ENCODE measurements at regions not wholly inside any gene's neighbourhood (a gene's known extent, or its start where the extent isn't known, plus 50 kb on each side); places are given as distances from the start of the nearest gene placed in this dataset.

DNA sequence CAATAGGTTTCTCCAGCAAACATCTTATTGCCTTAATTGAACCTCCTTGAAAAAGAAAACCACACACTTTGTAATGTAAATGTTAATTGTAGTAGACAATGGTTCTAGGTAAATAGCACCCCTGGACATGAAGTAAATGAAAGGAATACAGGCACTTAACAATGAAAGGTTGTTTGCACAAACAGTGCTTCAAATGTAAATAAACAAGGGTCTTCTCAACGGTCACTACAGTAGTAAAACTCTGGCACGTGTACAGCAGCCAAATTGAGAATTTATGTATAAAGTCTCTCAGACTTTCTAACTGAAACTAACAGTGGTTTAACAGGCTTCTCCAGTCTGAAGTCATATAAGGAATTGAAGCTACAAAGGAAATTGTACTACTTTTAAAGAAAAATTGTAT, 218.3 kb downstream of the MEF2C start (continued):
- TF ChIP-seq, protein P1, sequence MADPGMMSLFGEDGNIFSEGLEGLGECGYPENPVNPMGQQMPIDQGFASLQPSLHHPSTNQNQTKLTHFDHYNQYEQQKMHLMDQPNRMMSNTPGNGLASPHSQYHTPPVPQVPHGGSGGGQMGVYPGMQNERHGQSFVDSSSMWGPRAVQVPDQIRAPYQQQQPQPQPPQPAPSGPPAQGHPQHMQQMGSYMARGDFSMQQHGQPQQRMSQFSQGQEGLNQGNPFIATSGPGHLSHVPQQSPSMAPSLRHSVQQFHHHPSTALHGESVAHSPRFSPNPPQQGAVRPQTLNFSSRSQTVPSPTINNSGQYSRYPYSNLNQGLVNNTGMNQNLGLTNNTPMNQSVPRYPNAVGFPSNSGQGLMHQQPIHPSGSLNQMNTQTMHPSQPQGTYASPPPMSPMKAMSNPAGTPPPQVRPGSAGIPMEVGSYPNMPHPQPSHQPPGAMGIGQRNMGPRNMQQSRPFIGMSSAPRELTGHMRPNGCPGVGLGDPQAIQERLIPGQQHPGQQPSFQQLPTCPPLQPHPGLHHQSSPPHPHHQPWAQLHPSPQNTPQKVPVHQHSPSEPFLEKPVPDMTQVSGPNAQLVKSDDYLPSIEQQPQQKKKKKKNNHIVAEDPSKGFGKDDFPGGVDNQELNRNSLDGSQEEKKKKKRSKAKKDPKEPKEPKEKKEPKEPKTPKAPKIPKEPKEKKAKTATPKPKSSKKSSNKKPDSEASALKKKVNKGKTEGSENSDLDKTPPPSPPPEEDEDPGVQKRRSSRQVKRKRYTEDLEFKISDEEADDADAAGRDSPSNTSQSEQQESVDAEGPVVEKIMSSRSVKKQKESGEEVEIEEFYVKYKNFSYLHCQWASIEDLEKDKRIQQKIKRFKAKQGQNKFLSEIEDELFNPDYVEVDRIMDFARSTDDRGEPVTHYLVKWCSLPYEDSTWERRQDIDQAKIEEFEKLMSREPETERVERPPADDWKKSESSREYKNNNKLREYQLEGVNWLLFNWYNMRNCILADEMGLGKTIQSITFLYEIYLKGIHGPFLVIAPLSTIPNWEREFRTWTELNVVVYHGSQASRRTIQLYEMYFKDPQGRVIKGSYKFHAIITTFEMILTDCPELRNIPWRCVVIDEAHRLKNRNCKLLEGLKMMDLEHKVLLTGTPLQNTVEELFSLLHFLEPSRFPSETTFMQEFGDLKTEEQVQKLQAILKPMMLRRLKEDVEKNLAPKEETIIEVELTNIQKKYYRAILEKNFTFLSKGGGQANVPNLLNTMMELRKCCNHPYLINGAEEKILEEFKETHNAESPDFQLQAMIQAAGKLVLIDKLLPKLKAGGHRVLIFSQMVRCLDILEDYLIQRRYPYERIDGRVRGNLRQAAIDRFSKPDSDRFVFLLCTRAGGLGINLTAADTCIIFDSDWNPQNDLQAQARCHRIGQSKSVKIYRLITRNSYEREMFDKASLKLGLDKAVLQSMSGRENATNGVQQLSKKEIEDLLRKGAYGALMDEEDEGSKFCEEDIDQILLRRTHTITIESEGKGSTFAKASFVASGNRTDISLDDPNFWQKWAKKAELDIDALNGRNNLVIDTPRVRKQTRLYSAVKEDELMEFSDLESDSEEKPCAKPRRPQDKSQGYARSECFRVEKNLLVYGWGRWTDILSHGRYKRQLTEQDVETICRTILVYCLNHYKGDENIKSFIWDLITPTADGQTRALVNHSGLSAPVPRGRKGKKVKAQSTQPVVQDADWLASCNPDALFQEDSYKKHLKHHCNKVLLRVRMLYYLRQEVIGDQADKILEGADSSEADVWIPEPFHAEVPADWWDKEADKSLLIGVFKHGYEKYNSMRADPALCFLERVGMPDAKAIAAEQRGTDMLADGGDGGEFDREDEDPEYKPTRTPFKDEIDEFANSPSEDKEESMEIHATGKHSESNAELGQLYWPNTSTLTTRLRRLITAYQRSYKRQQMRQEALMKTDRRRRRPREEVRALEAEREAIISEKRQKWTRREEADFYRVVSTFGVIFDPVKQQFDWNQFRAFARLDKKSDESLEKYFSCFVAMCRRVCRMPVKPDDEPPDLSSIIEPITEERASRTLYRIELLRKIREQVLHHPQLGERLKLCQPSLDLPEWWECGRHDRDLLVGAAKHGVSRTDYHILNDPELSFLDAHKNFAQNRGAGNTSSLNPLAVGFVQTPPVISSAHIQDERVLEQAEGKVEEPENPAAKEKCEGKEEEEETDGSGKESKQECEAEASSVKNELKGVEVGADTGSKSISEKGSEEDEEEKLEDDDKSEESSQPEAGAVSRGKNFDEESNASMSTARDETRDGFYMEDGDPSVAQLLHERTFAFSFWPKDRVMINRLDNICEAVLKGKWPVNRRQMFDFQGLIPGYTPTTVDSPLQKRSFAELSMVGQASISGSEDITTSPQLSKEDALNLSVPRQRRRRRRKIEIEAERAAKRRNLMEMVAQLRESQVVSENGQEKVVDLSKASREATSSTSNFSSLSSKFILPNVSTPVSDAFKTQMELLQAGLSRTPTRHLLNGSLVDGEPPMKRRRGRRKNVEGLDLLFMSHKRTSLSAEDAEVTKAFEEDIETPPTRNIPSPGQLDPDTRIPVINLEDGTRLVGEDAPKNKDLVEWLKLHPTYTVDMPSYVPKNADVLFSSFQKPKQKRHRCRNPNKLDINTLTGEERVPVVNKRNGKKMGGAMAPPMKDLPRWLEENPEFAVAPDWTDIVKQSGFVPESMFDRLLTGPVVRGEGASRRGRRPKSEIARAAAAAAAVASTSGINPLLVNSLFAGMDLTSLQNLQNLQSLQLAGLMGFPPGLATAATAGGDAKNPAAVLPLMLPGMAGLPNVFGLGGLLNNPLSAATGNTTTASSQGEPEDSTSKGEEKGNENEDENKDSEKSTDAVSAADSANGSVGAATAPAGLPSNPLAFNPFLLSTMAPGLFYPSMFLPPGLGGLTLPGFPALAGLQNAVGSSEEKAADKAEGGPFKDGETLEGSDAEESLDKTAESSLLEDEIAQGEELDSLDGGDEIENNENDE (IDR thresholded peaks at IDR 0.05; ENCODE audit: insufficient replicate concordance, low read length): peak; percentile 95
- no peak for TF ChIP-seq TBP (IDR thresholded peaks at IDR 0.05; ENCODE audit: low read depth, low read length)
- TF ChIP-seq BRCA1 (IDR thresholded peaks at IDR 0.05; ENCODE audit: low read depth, low read length): no peak
- TF ChIP-seq, protein P2, sequence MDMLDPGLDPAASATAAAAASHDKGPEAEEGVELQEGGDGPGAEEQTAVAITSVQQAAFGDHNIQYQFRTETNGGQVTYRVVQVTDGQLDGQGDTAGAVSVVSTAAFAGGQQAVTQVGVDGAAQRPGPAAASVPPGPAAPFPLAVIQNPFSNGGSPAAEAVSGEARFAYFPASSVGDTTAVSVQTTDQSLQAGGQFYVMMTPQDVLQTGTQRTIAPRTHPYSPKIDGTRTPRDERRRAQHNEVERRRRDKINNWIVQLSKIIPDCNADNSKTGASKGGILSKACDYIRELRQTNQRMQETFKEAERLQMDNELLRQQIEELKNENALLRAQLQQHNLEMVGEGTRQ (IDR thresholded peaks at IDR 0.05; ENCODE audit: low read length): no peak
